IMR-90 (cell line): ENCODE measurements at regions not wholly inside any gene's neighbourhood (a gene's known extent, or its start where the extent isn't known, plus 50 kb on each side); places are given as distances from the start of the nearest gene placed in this dataset.

ENCODE experiments used
- ATAC-seq: fragments of 200-7000 bp; cut with Tn5 transposase; 2 replicates; pipeline ENCODE4 v1.9.1; 2020; ENCODE audit warnings: low read depth, mild to moderate bottlenecking, moderate library complexity
- BruUV-seq: library from RNA; stranded (reverse); fragments of 400-500 nt; replicated peaks from 2 replicates; lab custom pipeline; 2021; lab: Mats Ljungman, UMichigan
- CTCF ChIA-PET: fragments of 300-600 bp; formaldehyde crosslinking; extraction: SDS; loops from one replicate; lab custom pipeline; 2021; ENCODE audit warnings: antibody characterized with exemption; lab: Yijun Ruan, JAX
- POLR2A ChIA-PET: fragments of 300-600 bp; sonication (Branson Sonifier 250); formaldehyde crosslinking; loops from one replicate; lab custom pipeline; 2022; ENCODE audit warnings: antibody characterized with exemption; ENCODE audit not compliant: unreplicated experiment; lab: Charles Lee
- DNase-seq: peaks from one replicate; pipeline ENCODE4 v3.0.0; 2013
- H2AFZ ChIP-seq: replicated peaks from 2 replicates; pipeline ENCODE3; 2013; ENCODE audit warnings: low read length, mild to moderate bottlenecking; ENCODE audit not compliant: poor library complexity
- H2AK5ac ChIP-seq: 2 replicates; pipeline ENCODE4 v1.6.1; 2013; ENCODE audit warnings: low read depth, low read length, inconsistent platforms
- H2AK9ac ChIP-seq: replicated peaks from 2 replicates; pipeline ENCODE3; 2013; ENCODE audit warnings: mild to moderate bottlenecking, low read depth, low read length, moderate library complexity; ENCODE audit not compliant: poor library complexity
- H2BK120ac ChIP-seq: 2 replicates; pipeline ENCODE4 v1.6.1; 2013; ENCODE audit warnings: low read depth, low read length, inconsistent platforms
- H2BK15ac ChIP-seq: 3 replicates; pipeline ENCODE4 v1.6.1; 2013; ENCODE audit warnings: low read depth, low read length, inconsistent platforms
- H2BK20ac ChIP-seq: 2 replicates; pipeline ENCODE4 v1.6.1; 2013; ENCODE audit warnings: low read depth, mild to moderate bottlenecking, inconsistent platforms, low read length, moderate library complexity
- H2BK5ac ChIP-seq: 2 replicates; pipeline ENCODE4 v1.6.1; 2013; ENCODE audit warnings: mild to moderate bottlenecking, low read depth, low read length, inconsistent platforms; ENCODE audit not compliant: poor library complexity, severe bottlenecking
- H3K14ac ChIP-seq: replicated peaks from 2 replicates; pipeline ENCODE4 v1.6.1; 2013; ENCODE audit warnings: low read depth, low read length, inconsistent platforms
- H3K18ac ChIP-seq: 2 replicates; pipeline ENCODE4 v1.6.1; 2013; ENCODE audit warnings: low read depth, low read length, control low read depth
- H3K23ac ChIP-seq: 2 replicates; pipeline ENCODE4 v1.6.1; 2013; ENCODE audit warnings: low read depth, low read length, inconsistent platforms
- H3K27ac ChIP-seq: 2 replicates; pipeline ENCODE4 v1.5.1; 2013; ENCODE audit warnings: mild to moderate bottlenecking, control low read depth, low read length; ENCODE audit not compliant: insufficient read depth
- H3K27me3 ChIP-seq: 2 replicates; pipeline ENCODE4 v1.6.1; 2013; ENCODE audit warnings: low read length; ENCODE audit not compliant: control insufficient read depth, insufficient read depth
- H3K36me3 ChIP-seq: 2 replicates; pipeline ENCODE4 v1.6.1; 2013; ENCODE audit warnings: low read length, mixed read lengths; ENCODE audit not compliant: control insufficient read depth, insufficient read depth
- H3K4ac ChIP-seq: 2 replicates; pipeline ENCODE4 v1.6.1; 2013; ENCODE audit warnings: low read depth, low read length, inconsistent platforms
- H3K4me1 ChIP-seq: 2 replicates; pipeline ENCODE4 v1.6.1; 2013; ENCODE audit warnings: low read length, mixed read lengths; ENCODE audit not compliant: control insufficient read depth, insufficient read depth
- H3K4me2 ChIP-seq: 2 replicates; pipeline ENCODE4 v1.6.1; 2013; ENCODE audit warnings: low read depth, mild to moderate bottlenecking, control low read depth, low read length, moderate library complexity
- H3K4me3 ChIP-seq: 2 replicates; pipeline ENCODE4 v1.5.1; 2013; ENCODE audit warnings: low read depth, mild to moderate bottlenecking, control low read depth, low read length, moderate library complexity; ENCODE audit not compliant: insufficient read depth
- H3K56ac ChIP-seq: 2 replicates; pipeline ENCODE4 v1.6.1; 2013; ENCODE audit warnings: low read length, inconsistent platforms; ENCODE audit not compliant: insufficient read depth; ENCODE audit errors: extremely low read depth
- H3K79me1 ChIP-seq, 2 experiments: 2 replicates each; pipeline ENCODE4 v1.6.1; 2013; ENCODE audit warnings: low read length in 2 of 2, inconsistent platforms in 1 of 2, low read depth in 1 of 2
- H3K9ac ChIP-seq: 2 replicates; pipeline ENCODE4 v1.6.1; 2013; ENCODE audit warnings: low read depth, low read length, control low read depth
- H3K9me1 ChIP-seq: 2 replicates; pipeline ENCODE4 v1.6.1; 2013; ENCODE audit warnings: low read length, inconsistent platforms; ENCODE audit not compliant: insufficient read depth
- H3K9me3 ChIP-seq: 2 replicates; pipeline ENCODE4 v1.6.1; 2013; ENCODE audit warnings: low read length; ENCODE audit not compliant: control insufficient read depth, insufficient read depth
- H4K20me1 ChIP-seq: 2 replicates; pipeline ENCODE4 v1.6.1; 2013; ENCODE audit warnings: low read length, inconsistent platforms; ENCODE audit not compliant: insufficient read depth
- H4K5ac ChIP-seq: 2 replicates; pipeline ENCODE4 v1.6.1; 2013; ENCODE audit warnings: mild to moderate bottlenecking, low read depth, low read length, control low read depth
- H4K8ac ChIP-seq, 2 experiments: 2 replicates each; pipeline ENCODE4 v1.6.1; 2013; ENCODE audit warnings: low read depth in 2 of 2, low read length in 2 of 2, control low read depth in 1 of 2, inconsistent platforms in 1 of 2
- H4K91ac ChIP-seq: 2 replicates; pipeline ENCODE4 v1.6.1; 2013; ENCODE audit warnings: low read depth, low read length, inconsistent platforms; ENCODE audit not compliant: insufficient read depth
- BHLHE40 ChIP-seq: fragments of 150-350 bp; IDR thresholded peaks from 2 replicates; pipeline ENCODE4 v1.6.1; 2016; ENCODE audit warnings: mild to moderate bottlenecking, low read depth, low read length
- CEBPB ChIP-seq: IDR thresholded peaks from 2 replicates; pipeline ENCODE4 v1.6.1; 2012; ENCODE audit warnings: low read depth, low read length, improper control_type of control experiment
- CHD1 ChIP-seq: IDR thresholded peaks from 2 replicates; pipeline ENCODE4 v1.6.1; 2012; ENCODE audit warnings: low read depth, low read length, improper control_type of control experiment
- CTCF ChIP-seq: conservative IDR thresholded peaks from 2 replicates; pipeline ENCODE4 v1.5.1; 2012; ENCODE audit warnings: mild to moderate bottlenecking, low read depth, low read length, improper control_type of control experiment
- ELK1 ChIP-seq: fragments of 150-350 bp; IDR thresholded peaks from 2 replicates; pipeline ENCODE4 v1.6.1; 2016; ENCODE audit warnings: low read depth, mild to moderate bottlenecking, low read length, moderate library complexity, borderline replicate concordance
- FOS ChIP-seq: fragments of 150-350 bp; IDR thresholded peaks from 2 replicates; pipeline ENCODE4 v1.6.1; 2016; ENCODE audit warnings: low read depth, low read length
- MAFK ChIP-seq: IDR thresholded peaks from 2 replicates; pipeline ENCODE4 v1.6.1; 2012; ENCODE audit warnings: low read depth, low read length, improper control_type of control experiment
- MAZ ChIP-seq: IDR thresholded peaks from 2 replicates; pipeline ENCODE4 v1.6.1; 2012; ENCODE audit warnings: low read depth, mild to moderate bottlenecking, low read length, improper control_type of control experiment, moderate library complexity, borderline replicate concordance
- MXI1 ChIP-seq: IDR thresholded peaks from 2 replicates; pipeline ENCODE4 v1.6.1; 2012; ENCODE audit warnings: low read depth, mild to moderate bottlenecking, low read length, moderate library complexity, borderline replicate concordance
- NFE2L2 ChIP-seq: fragments of 150-350 bp; IDR thresholded peaks from 2 replicates; pipeline ENCODE4 v1.6.1; 2016; ENCODE audit warnings: low read depth, mild to moderate bottlenecking, low read length
- POLR2A ChIP-seq: IDR thresholded peaks from 2 replicates; pipeline ENCODE4 v1.6.1; 2012; ENCODE audit warnings: mild to moderate bottlenecking, low read depth, low read length
- RAD21 ChIP-seq: IDR thresholded peaks from 2 replicates; pipeline ENCODE4 v1.6.1; 2012; ENCODE audit warnings: low read length, improper control_type of control experiment
- RCOR1 ChIP-seq: IDR thresholded peaks from 2 replicates; pipeline ENCODE4 v1.6.1; 2012; ENCODE audit warnings: mild to moderate bottlenecking, low read length, improper control_type of control experiment; ENCODE audit not compliant: insufficient replicate concordance
- RFX5 ChIP-seq: IDR thresholded peaks from 2 replicates; pipeline ENCODE4 v1.8.0; 2012; ENCODE audit warnings: low read depth, mild to moderate bottlenecking, low read length, moderate library complexity
- SMC3 ChIP-seq: fragments of 150-350 bp; IDR thresholded peaks from 2 replicates; pipeline ENCODE4 v1.6.1; 2016; ENCODE audit warnings: low read depth, mild to moderate bottlenecking, antibody characterized with exemption, low read length, moderate library complexity
- USF2 ChIP-seq: fragments of 150-350 bp; IDR thresholded peaks from 2 replicates; pipeline ENCODE4 v1.6.1; 2017; ENCODE audit warnings: mild to moderate bottlenecking, antibody characterized with exemption, low read length, low read depth
- dilution Hi-C: fragments of 300-500 bp; cut with HindIII; formaldehyde crosslinking; loops from one replicate; pipeline ENCODE4 v1.14.3; 2018; ENCODE audit warnings: low sequenced_read_pairs; ENCODE audit not compliant: unreplicated experiment
- in situ Hi-C: fragments of 300-500 bp; cut with MboI; formaldehyde crosslinking; loops from 3 replicates; pipeline ENCODE4 v1.14.3; 2019; ENCODE audit warnings: low sequenced_read_pairs, inconsistent platforms, mixed read lengths
- intact Hi-C: fragments of 100-400 bp; cut with micrococcal nuclease; formaldehyde crosslinking; loops from 2 replicates; pipeline ENCODE4 v1.10.0; 2022

- Histone ChIP-seq H3K9me3 (no peaks in the 10 kb centered on the region; the same call in 1 of the 2 replicates), H2AK9ac (no peak overlapping the region), H3K27ac (no peak overlapping the region), H4K8ac (no peak overlapping the region), H3K27me3 (no peaks in the 10 kb centered on the region), H3K56ac (no peak overlapping the region), H3K4me3 (no peak overlapping the region), H2AFZ (no peak overlapping the region), H3K4me2 (no peak overlapping the region), H2AK5ac (no peak overlapping the region), H4K20me1 (no peaks in the 10 kb centered on the region), H3K79me1 (no peaks in the 10 kb centered on the region), H2BK15ac (no peak overlapping the region), H3K9me1 (no peaks in the 10 kb centered on the region), H3K9ac (no peak overlapping the region), H3K14ac (no peak overlapping the region), H2BK20ac (no peak overlapping the region), H4K5ac (no peak overlapping the region), H3K23ac (no peak overlapping the region), H2BK120ac (no peak overlapping the region), H3K4ac (no peak overlapping the region), H2BK5ac (no peak overlapping the region), H3K4me1 (no peaks in the 10 kb centered on the region), H3K36me3 (no peaks in the 10 kb centered on the region), H3K18ac (no peak overlapping the region), H4K91ac (no peak overlapping the region)
- POLR2A ChIA-PET, result no interaction called here
- CTCF ChIA-PET, result no interaction called here
- BruUV-seq, result no TSS peak
- ATAC-seq, result no peak
- intact Hi-C loops, result no loop called here
- no peak for DNase-seq
- dilution Hi-C loops, result no loop called here
- TF ChIP-seq BHLHE40 (no peak), POLR2A (no peak), MAZ (no peak), NFE2L2 (no peak), SMC3 (no peak), MAFK (no peak), CHD1 (no peak), MXI1 (no peak), ELK1 (no peak), CEBPB (no peak), CTCF (no peak), RAD21 (no peak), RFX5 (no peak), FOS (no peak), USF2 (no peak), RCOR1 (no peak)
- in situ Hi-C loops, result no loop called here
Measured at GRCh38 chr1:190003376-190003775, 474.3 kb downstream of the BRINP3 start.
